NCI-H446 treated with DMSO at 0.1 percent for 48 hours (cell line): ENCODE measurements at regions not wholly inside any gene's neighbourhood (a gene's known extent, or its start where the extent isn't known, plus 50 kb on each side); places are given as distances from the start of the nearest gene placed in this dataset.

ENCODE experiments used
- DNase-seq: peaks from one replicate; lab custom pipeline; 2025; lab: John Stamatoyannopoulos, UW

DNA sequence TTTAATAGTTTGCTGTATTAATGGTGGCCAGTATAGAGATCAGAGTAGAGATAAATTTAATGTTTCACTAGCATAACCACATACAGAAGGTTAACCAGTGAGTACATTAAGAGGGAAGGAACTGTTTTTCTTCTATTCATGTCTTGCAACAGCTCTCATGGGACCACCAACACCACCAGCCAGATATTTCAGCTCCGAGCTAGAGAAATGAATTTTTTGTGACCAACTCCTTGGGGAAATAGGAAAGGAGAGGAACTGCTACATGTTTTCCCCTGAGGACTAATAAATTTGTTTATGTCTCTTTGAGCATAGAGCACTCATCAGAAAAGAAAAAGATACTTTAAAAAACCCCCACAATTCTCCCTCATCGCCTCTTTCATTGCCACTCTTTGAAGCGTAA is 247.5 kb downstream of the MBNL1 start:
- DNase-seq: no peak

DNA sequence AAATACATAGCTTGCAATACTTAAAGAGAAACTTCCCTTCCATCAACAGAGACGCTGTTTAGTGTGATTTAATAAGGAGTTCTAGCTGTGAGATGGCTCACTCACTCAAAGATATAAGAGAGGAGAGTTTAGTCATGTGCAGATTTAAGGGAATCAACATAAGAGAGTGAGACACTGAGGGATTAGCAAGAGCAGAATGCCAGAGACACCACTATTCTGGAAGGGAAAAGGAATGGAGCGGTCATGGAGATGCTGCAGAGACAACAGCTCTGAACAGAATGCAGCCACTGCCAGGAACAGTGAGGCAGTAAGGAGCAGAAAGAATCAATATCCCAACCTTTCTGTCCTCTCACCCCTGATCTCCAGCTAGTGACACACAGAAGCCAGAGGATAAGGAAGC is 248.8 kb downstream of the MBNL1 start:
- no peak for DNase-seq

DNA sequence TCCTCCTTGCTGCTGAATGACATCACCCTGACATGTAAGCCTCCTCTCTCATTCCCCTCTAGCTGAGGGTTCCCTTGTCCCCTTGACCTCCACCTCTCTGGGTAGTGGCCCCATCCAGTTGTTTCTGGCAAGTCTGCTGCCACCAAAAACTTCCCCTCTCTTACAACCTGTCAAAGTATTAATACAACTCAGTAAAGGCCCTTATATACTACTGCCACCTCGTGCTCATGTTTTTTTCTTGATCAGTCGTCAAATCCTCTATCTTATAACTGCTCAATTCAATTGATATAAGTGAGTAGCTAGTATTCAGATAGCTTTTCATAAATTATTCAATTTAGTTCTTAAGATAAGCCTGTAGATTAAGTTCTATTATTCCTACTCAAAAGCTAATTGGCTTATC is 249.6 kb downstream of the MBNL1 start:
- no peak for DNase-seq

DNA sequence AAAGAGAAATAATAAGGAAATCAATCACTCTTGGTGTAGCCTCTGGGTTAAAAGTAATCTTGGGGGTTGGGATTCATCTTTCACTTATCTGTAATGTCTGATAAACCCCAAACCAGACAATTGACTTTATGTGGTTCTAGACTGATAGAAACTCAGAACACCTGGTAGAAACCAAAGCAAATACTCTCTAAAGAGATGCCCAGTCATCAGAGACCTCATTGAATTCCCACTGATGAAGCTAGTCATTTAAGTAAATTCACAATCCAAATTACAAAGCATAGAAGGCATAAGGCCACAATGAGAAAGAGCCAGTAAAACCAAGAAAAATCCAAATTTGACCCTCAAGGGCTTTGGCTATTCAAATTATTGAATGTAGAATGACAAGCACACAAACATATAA is 250.6 kb downstream of the MBNL1 start:
- DNase-seq: no peak

DNA sequence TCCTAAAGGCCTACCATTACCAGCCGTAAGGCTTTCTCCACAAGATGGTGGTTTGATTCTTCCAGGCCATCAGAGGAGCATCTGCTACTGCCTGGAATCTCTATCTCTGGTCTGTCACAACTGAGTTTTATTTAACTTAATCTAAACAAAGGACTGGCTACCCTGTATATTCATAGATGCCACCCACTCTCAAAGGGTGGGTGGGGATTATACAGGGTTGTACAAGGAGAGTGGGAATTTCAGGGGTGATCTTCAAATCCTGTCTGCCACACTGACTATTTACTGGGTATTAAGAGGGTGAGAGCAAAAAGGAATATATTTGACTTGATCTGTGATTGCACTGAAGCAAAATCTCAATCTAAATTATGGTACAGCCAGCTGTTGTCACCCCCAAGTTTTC is 253.3 kb downstream of the MBNL1 start:
- no peak for DNase-seq

DNA sequence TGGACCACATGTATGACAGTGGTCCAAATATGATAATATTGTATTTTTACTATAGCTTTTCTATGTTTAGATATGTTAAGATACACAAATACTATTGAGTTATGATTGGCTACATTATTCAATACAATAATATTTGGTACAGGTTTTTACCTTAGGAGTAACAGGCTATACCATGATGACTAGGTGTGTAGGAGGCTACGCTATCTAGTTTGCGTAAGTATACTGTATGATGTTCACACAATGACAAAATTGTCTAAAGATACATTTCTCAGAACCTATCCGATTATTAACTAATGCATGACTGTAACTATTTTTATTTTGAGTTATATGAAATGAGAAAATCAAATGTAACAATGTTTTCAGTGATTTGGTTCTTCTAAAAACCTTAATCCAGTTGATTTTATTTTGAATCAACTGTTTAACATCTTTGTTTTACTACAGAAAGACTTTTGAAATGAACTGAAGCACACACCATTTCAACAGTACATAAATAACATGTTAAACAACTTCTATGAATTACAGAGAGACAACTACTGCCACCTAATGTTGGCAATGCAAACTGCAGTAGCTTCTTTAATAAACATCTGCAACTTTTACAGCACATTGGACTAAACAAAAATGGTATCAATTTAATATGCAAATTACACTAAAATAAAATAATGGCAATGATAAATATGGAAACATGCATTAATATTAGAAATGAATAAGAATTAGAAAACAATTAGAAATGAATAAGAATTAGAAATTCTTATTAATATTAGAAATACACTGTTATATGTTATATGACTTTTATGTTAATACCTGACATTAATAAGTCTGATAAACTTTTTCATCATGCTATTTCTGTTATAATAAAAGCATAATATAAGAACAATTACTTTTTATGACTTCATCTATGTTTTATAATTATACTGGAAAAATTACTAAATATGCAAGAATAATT is 255.7 kb downstream of the MBNL1 start:
- no peak for DNase-seq

DNA sequence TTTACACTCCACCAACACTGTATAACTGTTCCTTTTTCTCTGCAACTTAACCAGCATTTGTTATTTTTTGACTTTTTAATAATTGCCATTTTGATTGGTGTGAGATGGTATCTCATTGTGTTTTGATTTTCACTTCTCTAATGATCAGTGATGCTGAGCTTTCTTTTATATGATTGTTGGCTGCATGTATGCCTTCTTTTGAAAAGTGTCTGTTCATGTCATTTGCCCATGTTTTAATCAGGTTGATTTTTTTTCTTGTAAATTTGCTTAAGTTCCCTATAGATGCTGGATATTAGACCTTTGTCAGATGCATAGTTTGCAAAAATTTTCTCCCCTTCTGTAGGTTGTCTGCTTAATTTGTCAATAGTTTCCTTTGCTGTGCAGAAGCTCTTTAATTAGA is 263.0 kb downstream of the MBNL1 start:
- DNase-seq: no peak

DNA sequence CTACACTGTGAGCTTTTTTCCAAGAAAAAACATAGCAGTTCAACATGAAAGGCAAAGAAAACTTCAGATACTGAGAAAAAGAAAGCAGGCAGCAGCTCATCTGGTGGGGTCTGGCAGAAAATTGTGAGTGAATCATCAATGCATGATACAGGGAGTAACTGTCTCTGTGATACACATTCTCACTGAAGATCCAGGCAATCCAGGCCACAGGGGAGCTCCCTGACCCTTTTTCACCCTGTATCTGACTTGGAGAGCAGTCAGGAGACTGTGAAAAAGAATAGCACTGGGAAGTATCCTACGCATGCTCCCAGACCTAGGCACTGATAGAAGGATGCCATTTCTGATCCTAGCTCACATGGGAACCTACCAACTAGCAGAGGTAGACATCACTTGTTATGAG is 269.8 kb downstream of the MBNL1 start:
- DNase-seq: no peak

DNA sequence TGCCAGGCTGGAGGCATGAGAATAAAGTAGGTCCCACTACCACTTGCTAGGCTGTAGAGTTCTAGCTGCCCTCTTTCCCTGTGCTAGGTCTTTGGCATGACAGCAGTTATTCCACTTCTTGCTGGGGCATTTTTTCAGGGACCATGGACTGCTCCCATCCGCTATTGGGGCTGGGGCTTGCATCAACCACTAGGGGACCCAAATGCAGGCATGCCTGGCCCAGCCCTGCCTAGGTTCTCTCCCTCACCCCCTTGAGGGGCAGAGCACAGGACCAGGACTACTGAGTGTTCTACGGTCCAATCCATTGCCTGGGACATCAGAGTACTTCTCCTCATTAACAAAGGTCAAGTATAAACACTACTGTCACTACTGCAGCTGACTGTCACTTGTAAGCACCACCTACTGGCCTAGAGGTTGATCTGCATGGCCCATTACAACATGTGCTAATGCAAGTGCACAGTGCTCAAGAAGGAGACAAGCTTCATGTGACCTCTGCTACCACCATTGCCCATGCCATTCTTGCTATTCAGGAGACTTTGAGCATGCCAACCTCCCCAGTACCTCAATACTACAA is 270.5 kb downstream of the MBNL1 start:
- DNase-seq: no peak

DNA sequence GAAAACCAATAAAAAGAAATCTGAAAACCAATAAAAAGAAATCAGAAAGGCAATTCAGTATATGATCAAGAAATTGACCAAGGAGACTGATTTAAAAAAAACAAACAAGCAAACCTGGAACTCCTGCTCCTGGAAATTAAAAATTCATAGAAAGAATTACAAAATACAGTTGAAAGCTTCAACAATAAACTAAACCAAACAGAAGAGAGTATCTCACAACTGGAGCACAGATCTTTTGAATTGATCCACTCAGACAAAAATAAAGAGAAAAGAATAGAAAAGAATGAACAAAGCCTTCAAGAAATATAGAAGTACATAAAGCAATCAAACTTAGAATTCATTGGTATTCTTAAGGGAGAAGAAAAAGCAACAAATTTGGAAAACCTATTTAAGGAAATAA is 271.4 kb downstream of the MBNL1 start:
- no peak for DNase-seq

DNA sequence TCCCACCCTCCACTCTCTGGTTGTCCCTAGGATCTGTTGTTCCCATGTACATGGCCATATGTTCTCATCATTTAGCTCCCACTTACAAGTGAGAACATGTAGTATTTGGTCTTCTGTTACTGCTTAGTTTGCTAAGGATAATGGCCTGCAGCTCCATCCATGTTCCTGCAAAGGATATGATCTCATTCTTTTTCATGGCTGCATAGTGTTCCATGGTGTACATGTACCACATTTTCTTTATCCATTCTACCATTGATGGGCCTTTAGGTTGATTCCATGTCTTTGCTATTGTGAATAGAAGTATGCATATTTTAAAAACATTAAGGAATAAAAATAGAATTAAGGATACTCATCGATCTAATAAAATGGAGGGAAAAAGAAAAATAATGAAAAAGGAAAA is 278.4 kb downstream of the MBNL1 start:
- DNase-seq: no peak

DNA sequence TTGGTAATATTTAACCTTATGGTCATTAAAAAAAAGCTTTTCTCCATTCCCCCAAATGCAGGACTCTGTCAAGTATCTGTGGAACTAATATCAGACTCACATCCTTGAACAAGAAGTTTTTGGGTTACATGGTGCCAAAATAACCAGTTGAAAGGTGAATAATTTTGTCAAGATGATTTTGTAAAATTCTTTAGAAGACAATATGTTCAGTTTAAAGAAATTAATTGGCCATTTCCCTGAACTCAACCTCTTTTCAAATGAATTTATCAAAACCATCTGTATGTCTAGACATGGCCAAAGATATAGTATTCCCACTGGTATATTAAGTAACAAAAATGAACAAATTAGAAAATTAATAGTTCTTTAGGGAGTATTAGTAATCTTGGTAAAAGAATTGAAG is 280.5 kb downstream of the MBNL1 start:
- no peak for DNase-seq

DNA sequence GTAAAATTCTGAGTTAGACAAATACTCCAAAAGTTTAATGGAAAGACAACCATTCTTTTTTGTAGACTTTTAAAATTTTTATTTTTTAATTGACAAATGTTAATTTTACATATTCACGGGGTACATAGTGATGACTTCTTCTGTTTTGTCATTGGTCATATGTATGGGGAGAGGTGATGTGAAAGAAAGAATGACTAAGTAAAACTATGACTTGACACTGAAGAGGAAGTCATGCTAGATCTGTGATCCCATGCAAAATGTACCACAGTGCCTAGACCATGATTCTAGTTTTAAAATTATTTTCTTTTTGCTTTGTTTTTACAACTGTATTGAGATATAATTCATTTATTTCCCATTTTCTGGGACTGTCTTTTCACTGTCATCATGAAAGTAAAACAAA is 281.6 kb downstream of the MBNL1 start:
- no peak for DNase-seq

DNA sequence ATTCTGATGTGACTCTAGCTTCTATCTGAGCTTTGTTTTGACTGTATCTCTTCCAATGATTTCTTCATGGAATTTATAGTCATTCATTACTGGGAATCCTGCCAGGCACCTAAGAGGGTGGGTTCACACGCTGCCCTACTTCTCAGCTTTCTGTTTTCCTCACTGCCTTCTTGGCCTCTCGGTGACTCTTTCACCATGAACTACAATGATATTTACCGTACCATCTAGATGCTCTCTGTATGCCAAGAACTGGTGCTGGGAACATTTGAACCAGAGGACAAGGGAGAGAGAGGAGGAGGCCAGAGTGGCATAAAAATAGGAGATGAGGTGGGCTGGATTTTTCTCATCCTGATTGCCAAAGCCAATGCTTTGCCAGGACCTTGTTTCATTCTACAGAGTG is 280.0 kb upstream of the P2RY1 start:
- DNase-seq: no peak

DNA sequence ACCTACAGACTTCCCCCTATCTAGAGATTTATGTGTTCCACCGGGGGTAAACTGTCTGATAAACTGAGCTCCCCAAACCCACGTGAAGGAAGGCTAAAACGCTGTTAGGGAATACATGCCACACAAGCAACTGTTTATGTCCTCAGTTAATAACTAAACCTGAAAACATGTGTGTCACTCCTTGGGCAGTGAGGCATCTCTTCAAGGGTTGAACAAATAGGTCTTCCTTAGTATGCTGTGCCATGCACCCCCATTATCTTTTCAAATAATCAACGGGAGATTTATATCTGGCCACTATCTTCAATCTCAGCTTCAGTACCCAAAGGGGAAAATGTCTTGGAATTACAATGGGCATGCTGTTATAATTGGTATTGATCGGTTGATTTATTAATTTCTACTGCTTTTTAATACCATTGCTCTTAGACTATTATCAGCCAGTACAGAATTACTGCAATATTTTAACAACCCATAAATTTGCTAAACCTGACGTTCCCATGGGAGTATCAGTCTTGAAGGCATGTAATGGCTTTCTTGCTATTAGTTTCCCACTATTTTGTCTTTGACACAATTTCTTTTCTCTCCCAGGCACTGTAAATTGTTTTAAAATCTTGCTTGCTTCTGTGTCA is 279.2 kb upstream of the P2RY1 start:
- DNase-seq: no peak

DNA sequence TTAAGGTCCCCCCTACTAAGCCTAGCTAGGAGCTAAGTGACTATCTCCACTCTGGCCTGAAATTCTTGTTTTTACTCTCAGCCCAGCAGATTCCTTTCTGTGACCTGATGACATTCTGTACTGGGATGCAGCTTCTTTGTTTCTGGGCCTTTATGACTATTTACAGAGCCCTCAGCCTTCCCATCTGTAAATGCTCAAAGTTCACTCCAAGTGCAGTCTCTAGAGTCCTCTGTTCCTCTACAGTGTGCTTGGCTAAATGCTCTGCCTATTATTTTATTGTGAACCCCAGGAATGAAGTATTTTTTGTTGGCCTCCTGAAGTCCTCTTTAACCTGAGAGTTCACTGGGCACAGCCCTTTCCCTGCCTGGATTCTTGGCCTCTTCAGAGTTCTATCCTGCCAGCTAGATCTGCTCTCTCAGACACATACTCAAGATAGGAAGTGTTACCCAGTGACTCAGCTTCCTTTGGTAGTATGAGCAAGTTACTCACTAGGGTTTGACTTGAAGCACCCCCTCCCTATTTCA is 278.1 kb upstream of the P2RY1 start:
- DNase-seq: no peak

DNA sequence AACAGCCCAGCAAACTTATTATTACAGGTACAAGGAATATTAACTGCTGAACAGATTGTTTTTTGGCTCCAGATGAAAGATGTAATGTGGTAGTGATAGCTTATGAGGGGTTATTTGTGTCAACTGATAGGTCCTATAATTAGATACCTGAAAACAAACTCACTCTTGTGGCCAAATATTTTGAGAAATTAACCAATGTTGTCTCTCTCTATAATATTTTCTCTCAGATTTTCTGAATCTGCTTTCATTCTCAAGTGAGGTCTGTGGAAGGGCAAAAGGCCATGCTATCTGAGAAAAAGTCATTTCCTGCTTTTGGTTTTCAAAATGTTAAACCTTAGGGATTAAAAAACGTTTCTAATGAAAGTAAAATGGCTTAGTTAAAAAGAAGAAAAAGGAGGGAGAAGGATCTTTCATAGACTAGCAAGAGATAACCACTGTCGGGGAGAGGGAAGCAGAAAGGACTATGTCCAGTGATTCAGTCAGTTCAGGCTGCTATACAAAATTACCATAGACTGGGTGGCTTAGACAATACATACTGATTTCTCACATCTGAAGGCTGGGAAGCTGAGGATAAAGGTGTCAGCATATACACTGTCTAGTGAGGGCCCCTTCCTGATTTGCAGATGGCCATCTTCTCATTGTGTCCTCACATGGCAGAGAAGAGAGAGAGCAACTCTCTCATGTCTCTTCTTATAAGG is 277.5 kb upstream of the P2RY1 start:
- DNase-seq: no peak

DNA sequence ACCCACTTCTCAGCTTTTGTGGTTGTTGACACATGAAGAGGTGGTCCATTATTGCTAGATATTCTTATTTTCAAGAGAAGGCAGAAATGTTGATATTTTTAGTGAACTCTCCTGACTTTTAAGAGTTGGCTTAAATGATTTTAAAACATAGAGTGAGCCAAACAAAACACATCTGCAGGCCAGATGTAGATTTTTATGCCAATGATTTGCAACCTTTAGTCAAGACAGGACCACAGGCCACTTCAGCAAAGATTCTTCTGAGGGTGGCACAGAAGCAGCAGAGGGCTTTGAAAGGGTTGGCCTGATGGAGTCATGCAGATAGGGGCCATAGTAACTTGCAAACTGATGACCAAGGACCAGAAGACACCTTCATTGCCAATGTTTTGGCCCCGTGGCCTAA is 276.5 kb upstream of the P2RY1 start:
- DNase-seq: no peak

DNA sequence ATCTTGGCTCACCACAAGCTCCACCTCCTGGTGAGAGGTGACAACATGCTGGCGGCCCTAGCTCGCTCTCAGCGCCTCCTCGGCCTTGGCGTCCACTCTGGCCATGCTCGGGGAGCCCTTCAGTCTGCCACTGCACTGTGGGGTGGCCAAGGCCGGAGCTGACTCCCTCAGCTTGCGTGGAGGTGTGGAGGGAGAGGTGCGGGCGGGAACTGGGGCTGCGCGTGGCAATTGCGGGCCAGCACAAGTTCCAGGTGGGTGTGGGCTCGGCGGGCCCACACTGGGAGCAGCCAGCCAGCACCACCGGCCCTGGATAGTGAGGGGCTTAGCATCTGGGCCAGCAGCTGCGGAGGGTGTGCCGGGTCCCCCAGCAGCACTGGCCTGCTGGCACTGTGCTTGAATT is 275.7 kb upstream of the P2RY1 start:
- DNase-seq: no peak

DNA sequence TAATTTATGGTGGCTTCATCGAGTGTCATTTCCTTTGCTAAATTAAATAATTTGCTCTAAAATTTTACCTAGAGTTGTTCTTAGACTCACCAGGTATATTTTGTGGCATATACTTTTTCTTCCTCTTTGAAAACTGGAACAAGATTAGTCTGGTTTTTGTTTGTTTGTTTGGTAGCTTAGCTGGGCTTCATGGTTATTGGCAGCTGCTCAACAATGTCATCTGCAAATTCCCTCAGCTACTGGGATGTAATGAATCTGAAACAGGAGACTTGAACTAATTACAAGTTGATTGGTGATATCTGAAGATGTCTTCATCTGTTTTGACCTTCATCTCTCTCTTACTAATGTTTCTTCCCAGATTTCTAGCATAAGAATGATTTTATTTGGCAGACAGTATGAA is 270.5 kb upstream of the P2RY1 start:
- no peak for DNase-seq

DNA sequence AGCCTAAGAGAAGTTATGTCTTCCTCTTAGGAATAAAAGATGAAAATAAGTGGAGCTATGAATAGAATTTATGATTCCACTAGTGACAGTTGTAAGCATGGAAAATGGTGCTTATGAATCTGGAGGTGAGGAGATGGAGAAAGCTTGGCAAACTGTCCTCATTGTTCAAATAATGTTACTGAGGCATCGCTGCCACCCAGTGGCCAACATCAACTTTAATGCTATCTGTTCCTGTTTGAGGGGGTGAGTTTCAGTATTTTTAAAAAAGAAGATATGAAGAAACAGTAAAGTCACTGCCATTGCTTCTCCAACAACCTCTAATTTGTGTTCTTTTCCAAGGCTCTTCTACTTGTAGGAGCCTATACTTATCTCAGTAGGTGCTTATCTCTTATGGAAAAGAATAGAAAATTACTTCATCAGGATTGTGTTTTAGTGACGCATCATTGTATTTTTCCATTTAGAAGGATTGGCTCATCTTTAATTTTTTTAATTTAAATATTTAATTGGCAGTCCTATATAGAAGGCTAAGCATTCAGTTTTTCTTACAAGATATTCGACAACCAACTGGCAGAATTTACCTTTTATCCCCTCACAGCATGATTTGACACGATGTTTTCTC is 260.4 kb upstream of the P2RY1 start:
- no peak for DNase-seq

DNA sequence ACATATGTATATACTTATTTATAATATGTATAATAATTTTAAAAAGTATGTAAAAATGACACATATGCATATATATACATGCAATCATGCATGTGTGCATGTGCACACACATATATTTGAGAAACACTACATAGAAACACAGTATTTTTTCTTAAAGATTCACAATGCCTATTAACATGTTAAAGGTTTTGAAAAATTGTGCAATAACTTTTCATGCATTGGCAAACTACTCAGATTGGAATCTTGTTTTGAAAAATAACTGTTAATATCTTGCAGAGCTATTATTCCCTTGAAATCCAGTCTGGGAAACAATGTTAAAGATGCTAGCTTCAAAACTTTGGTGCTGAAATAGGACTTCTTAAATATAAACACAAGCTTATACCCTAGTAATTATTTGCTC is 256.2 kb upstream of the P2RY1 start:
- no peak for DNase-seq
